SU-DHL-6 (cell line): ENCODE measurements at regions not wholly inside any gene's neighbourhood (a gene's known extent, or its start where the extent isn't known, plus 50 kb on each side); places are given as distances from the start of the nearest gene placed in this dataset.

ENCODE experiments used
- H2AFZ ChIP-seq: fragments of 200-600 bp; sonication (generic); 2 replicates; pipeline ENCODE4 v1.6.1; 2014; ENCODE audit warnings: low read depth, mild to moderate bottlenecking, moderate library complexity, mixed read lengths, antibody characterized with exemption, low read length; ENCODE audit not compliant: severe bottlenecking
- H3F3A ChIP-seq: fragments of 200-600 bp; shearing (Covaris generic); 2 replicates; pipeline ENCODE4 v1.6.0; 2016; ENCODE audit warnings: antibody characterized with exemption, mild to moderate bottlenecking; ENCODE audit not compliant: insufficient read depth
- H3K27ac ChIP-seq: fragments of 200-600 bp; sonication (generic); 2 replicates; pipeline ENCODE4 v1.5.1; 2016; ENCODE audit warnings: low read depth, mild to moderate bottlenecking, low read length, moderate library complexity, mixed read lengths
- H3K27me3 ChIP-seq: fragments of 200-600 bp; sonication (generic), shearing (Covaris generic); 2 replicates; pipeline ENCODE4 v1.6.0; 2014; ENCODE audit warnings: mild to moderate bottlenecking, low read length
- H3K36me3 ChIP-seq: fragments of 200-600 bp; sonication (generic); 2 replicates; pipeline ENCODE4 v1.6.1; 2014; ENCODE audit warnings: mild to moderate bottlenecking, low read length, mixed read lengths
- H3K4me2 ChIP-seq: fragments of 300-600, 200-600 bp; shearing (Covaris generic), sonication (generic); 2 replicates; pipeline ENCODE4 v1.6.0; 2014; ENCODE audit warnings: low read length, low read depth, mild to moderate bottlenecking; ENCODE audit not compliant: poor library complexity, severe bottlenecking
- H3K4me3 ChIP-seq: fragments of 200-600 bp; sonication (generic); 2 replicates; pipeline ENCODE4 v1.5.1; 2014; ENCODE audit warnings: antibody characterized with exemption, low read length, mild to moderate bottlenecking, mixed read lengths; ENCODE audit not compliant: insufficient read depth, poor library complexity, severe bottlenecking
- H3K79me2 ChIP-seq: fragments of 200-600 bp; sonication (generic); 2 replicates; pipeline ENCODE4 v1.6.1; 2014; ENCODE audit warnings: mild to moderate bottlenecking, low read length, moderate library complexity; ENCODE audit not compliant: insufficient read depth
- H3K9ac ChIP-seq: fragments of 200-600 bp; sonication (generic); 2 replicates; pipeline ENCODE4 v1.7.0; 2014; ENCODE audit warnings: mild to moderate bottlenecking, low read length
- H3K9me2 ChIP-seq: fragments of 200-600 bp; sonication (generic); replicated peaks from 2 replicates; pipeline ENCODE4 v1.6.1; 2014; ENCODE audit warnings: low read length; ENCODE audit not compliant: insufficient read depth
- H3K9me3 ChIP-seq: fragments of 200-600 bp; sonication (generic); 2 replicates; pipeline ENCODE4 v1.6.1; 2014; ENCODE audit warnings: low read length, mixed read lengths; ENCODE audit not compliant: insufficient read depth
- H4K20me1 ChIP-seq: fragments of 200-600 bp; sonication (generic); 2 replicates; pipeline ENCODE4 v1.6.1; 2014; ENCODE audit warnings: low read depth, mild to moderate bottlenecking, antibody characterized with exemption, low read length, moderate library complexity, mixed read lengths
- CTCF ChIP-seq: fragments of 200-600 bp; sonication (generic); IDR thresholded peaks from one replicate; pipeline ENCODE4 v1.5.1; 2017; ENCODE audit warnings: antibody characterized with exemption, mild to moderate bottlenecking, low read length, moderate library complexity; ENCODE audit not compliant: insufficient read depth, poor library complexity, severe bottlenecking
- EZH2phosphoT487 ChIP-seq: fragments of 200-600 bp; sonication (generic), shearing (Covaris generic); conservative IDR thresholded peaks from 2 replicates; pipeline ENCODE4 v1.6.1; 2018; ENCODE audit warnings: mild to moderate bottlenecking, antibody characterized with exemption, low read length, moderate library complexity, mixed read lengths

GRCh38 chr15:97459771-97460170, 500.7 kb upstream of the ARRDC4 start:
- Histone ChIP-seq H3K27ac (no peak overlapping the region), H2AFZ (no peak overlapping the region), H3K79me2 (no peaks in the 10 kb centered on the region), H3K36me3 (no peaks in the 10 kb centered on the region), H3K9me3 (no peaks in the 10 kb centered on the region), H3K9ac (no peak overlapping the region), H3F3A (no peaks in the 10 kb centered on the region), H3K27me3 (no peaks in the 10 kb centered on the region), H3K4me3 (no peak overlapping the region), H3K9me2 (no peaks in the 10 kb centered on the region; the same call in 1 of the 2 replicates), H3K4me2 (no peak overlapping the region), H4K20me1 (no peaks in the 10 kb centered on the region)
- TF ChIP-seq CTCF = no peak
- TF ChIP-seq EZH2phosphoT487 = no peak

GRCh38 chr15:97461226-97461625, 499.3 kb upstream of the ARRDC4 start:
- Histone ChIP-seq H3K9me3 (no peaks in the 10 kb centered on the region), H4K20me1 (no peaks in the 10 kb centered on the region), H3K27ac (no peak overlapping the region), H3K9ac (no peak overlapping the region), H3K9me2 (no peaks in the 10 kb centered on the region; the same call in 1 of the 2 replicates), H2AFZ (no peak overlapping the region), H3K79me2 (no peaks in the 10 kb centered on the region), H3K4me3 (no peak overlapping the region), H3K27me3 (no peaks in the 10 kb centered on the region), H3K36me3 (no peaks in the 10 kb centered on the region), H3F3A (no peaks in the 10 kb centered on the region), H3K4me2 (no peak overlapping the region)
- TF ChIP-seq EZH2phosphoT487 (no peak), CTCF (no peak)

GRCh38 chr15:97463696-97464095, 496.8 kb upstream of the ARRDC4 start:
- no peaks in the 10 kb centered on the region for H4K20me1 ChIP-seq
- H3K4me3 ChIP-seq = no peak overlapping the region
- H3K9ac ChIP-seq = no peak overlapping the region
- H3K36me3 ChIP-seq = no peaks in the 10 kb centered on the region
- H2AFZ ChIP-seq = no peak overlapping the region
- TF ChIP-seq CTCF (no peak), EZH2phosphoT487 (no peak)
- H3K79me2 ChIP-seq = no peaks in the 10 kb centered on the region
- H3K27ac ChIP-seq = no peak overlapping the region
- H3K9me2 ChIP-seq = no peaks in the 10 kb centered on the region; the same call in 1 of the 2 replicates
- no peaks in the 10 kb centered on the region for H3F3A ChIP-seq
- no peak overlapping the region for H3K4me2 ChIP-seq
- H3K27me3 ChIP-seq = no peaks in the 10 kb centered on the region
- H3K9me3 ChIP-seq = no peaks in the 10 kb centered on the region

GRCh38 chr15:97470417-97470816, 490.1 kb upstream of the ARRDC4 start:
- H3K36me3 ChIP-seq = no peaks in the 10 kb centered on the region
- no peak overlapping the region for H3K4me3 ChIP-seq
- no peaks in the 10 kb centered on the region for H3K79me2 ChIP-seq
- TF ChIP-seq EZH2phosphoT487 (no peak), CTCF (no peak)
- H4K20me1 ChIP-seq = no peaks in the 10 kb centered on the region
- no peak overlapping the region for H3K27ac ChIP-seq
- H3K4me2 ChIP-seq = no peak overlapping the region
- no peaks in the 10 kb centered on the region for H3K27me3 ChIP-seq
- H3K9me2 ChIP-seq = no peaks in the 10 kb centered on the region
- H3K9ac ChIP-seq = no peak overlapping the region
- no peaks in the 10 kb centered on the region for H3K9me3 ChIP-seq
- H3F3A ChIP-seq = no peaks in the 10 kb centered on the region
- no peak overlapping the region for H2AFZ ChIP-seq
